ENCODE measurements at regions not wholly inside any gene's neighbourhood (a gene's known extent, or its start where the extent isn't known, plus 50 kb on each side); places are given as distances from the start of the nearest gene placed in this dataset.
"Not testable (repeated sequence)": the region's sequence is repeated elsewhere in the genome, so short reads cannot be mapped to it uniquely, and the experiment has no call there.

DNA sequence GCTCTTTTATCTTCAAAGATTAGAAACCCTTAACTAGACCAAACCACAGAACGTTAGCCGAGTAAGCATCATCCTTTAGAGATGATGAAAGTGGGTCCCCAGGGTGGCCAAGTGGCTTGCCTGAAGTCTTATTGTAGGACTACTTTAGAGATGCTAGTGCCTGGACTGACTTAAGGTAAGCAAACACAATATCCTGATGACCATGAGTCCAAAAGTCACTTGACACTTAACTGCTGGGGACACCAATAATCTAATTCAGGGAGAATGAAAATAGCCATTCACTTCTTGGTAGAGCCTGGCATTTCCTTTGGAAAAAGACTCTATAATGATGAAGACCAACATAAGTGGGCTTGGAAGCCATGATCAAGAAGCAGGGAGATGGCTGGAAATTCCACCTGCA lies 225.3 kb upstream of the IRF2BP2 start:
- H3K4me1 ChIP-seq (ENCODE audit: control insufficient read depth, insufficient read depth, low read length) = no peaks in the 10 kb centered on the region
- WGBS (ENCODE audit: insufficient coverage) = no CpG with 5 or more reads among the region's 2 CpGs
- H3K4me3 ChIP-seq (ENCODE audit: low read depth, low read length) = no peak overlapping the region
- DNase-seq (ENCODE audit: low read depth in 4 of 6, low spot score in 6 of 6) = no peak
- no peak overlapping the region for H3K27ac ChIP-seq (ENCODE audit: low read depth, low read length)
- no peaks in the 10 kb centered on the region for H3K27me3 ChIP-seq (ENCODE audit: control insufficient read depth, insufficient read depth, low read length)
- H3K36me3 ChIP-seq (ENCODE audit: control insufficient read depth, insufficient read depth, low read length) = no peaks in the 10 kb centered on the region
- no peaks in the 10 kb centered on the region for H3K9me3 ChIP-seq (ENCODE audit: control insufficient read depth, insufficient read depth, low read length)

DNA sequence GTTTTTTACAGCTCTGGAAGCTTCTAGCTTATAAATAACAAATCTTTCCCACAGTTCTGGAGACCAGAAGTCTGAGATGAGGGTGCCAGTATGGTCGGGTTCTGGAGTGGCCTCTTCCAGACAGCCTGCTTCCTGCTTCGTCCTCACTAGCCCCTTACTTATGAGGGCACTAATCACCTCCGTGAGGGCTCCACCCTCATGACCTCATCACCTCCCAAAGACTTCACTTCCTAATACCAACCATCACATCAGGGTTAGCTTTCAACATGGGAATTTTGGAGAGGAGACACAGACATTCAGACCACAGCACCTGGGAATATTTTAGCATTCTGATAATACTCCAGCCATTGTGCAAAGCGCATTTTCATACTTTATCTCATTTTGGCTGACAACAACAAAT lies 223.7 kb upstream of the IRF2BP2 start:
- Histone ChIP-seq H3K9me3 (ENCODE audit: control insufficient read depth, insufficient read depth, low read length) (no peaks in the 10 kb centered on the region), H3K4me3 (ENCODE audit: low read depth, low read length) (no peak overlapping the region), H3K27me3 (ENCODE audit: control insufficient read depth, insufficient read depth, low read length) (no peaks in the 10 kb centered on the region), H3K27ac (ENCODE audit: low read depth, low read length) (no peak overlapping the region), H3K36me3 (ENCODE audit: control insufficient read depth, insufficient read depth, low read length) (no peaks in the 10 kb centered on the region), H3K4me1 (ENCODE audit: control insufficient read depth, insufficient read depth, low read length) (no peaks in the 10 kb centered on the region)
- no peak for DNase-seq (ENCODE audit: low read depth in 4 of 6, low spot score in 6 of 6)
- WGBS (ENCODE audit: insufficient coverage) = 95% methylated on average over 3 of the region's 4 CpGs

DNA sequence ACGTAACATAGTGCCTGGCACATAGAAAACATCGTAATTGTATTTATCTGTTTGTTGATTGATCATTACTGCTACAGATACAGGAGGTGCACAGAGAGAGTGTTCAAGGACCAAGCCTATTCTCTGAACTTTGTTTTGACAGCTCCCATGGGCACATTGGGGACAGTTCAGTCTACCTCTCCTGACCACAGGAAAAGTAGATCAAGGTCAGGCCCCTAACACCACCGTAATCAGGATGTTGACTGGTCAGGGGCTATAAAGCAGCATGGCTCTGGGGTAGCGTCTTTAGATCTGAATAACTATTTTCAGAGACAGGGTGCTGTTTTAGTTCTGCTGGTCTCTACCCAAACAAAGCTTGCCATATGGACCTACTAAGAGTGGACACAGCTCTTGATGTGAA lies 223.1 kb upstream of the IRF2BP2 start:
- WGBS (ENCODE audit: insufficient coverage) = 100% methylated on average over 4 of the region's 4 CpGs
- Histone ChIP-seq H3K4me1 (ENCODE audit: control insufficient read depth, insufficient read depth, low read length) (no peaks in the 10 kb centered on the region), H3K4me3 (ENCODE audit: low read depth, low read length) (no peak overlapping the region), H3K27ac (ENCODE audit: low read depth, low read length) (no peak overlapping the region), H3K9me3 (ENCODE audit: control insufficient read depth, insufficient read depth, low read length) (no peaks in the 10 kb centered on the region), H3K27me3 (ENCODE audit: control insufficient read depth, insufficient read depth, low read length) (no peaks in the 10 kb centered on the region), H3K36me3 (ENCODE audit: control insufficient read depth, insufficient read depth, low read length) (no peaks in the 10 kb centered on the region)
- no peak for DNase-seq (ENCODE audit: low read depth in 4 of 6, low spot score in 6 of 6)

DNA sequence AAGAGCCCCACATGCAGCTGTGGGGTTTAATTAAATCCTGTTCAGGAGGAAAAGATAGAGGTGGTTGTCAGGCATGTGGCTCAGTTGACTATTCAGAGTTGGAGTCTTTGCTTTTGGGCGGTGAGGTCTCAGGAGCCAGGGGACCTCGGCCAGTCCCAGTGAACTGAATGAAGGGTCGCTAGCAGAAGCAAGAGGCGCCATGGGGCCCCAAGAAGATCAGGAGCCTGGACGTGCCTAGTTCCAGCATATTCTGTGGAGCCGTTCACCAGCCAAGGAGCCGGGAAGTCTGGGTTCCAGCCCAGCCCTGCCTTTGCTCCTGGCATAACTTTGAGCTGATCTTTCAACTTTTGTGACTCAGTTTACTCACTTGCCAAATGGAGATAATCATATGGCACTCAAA lies 217.7 kb upstream of the IRF2BP2 start:
- Histone ChIP-seq H3K4me3 (ENCODE audit: low read depth, low read length) (no peak overlapping the region), H3K9me3 (ENCODE audit: control insufficient read depth, insufficient read depth, low read length) (no peaks in the 10 kb centered on the region), H3K27me3 (ENCODE audit: control insufficient read depth, insufficient read depth, low read length) (no peaks in the 10 kb centered on the region), H3K4me1 (ENCODE audit: control insufficient read depth, insufficient read depth, low read length) (no peaks in the 10 kb centered on the region), H3K27ac (ENCODE audit: low read depth, low read length) (no peak overlapping the region), H3K36me3 (ENCODE audit: control insufficient read depth, insufficient read depth, low read length) (no peaks in the 10 kb centered on the region)
- 93% methylated on average over 7 of the region's 7 CpGs for WGBS (ENCODE audit: insufficient coverage)
- no peak for DNase-seq (ENCODE audit: low read depth in 4 of 6, low spot score in 6 of 6)

DNA sequence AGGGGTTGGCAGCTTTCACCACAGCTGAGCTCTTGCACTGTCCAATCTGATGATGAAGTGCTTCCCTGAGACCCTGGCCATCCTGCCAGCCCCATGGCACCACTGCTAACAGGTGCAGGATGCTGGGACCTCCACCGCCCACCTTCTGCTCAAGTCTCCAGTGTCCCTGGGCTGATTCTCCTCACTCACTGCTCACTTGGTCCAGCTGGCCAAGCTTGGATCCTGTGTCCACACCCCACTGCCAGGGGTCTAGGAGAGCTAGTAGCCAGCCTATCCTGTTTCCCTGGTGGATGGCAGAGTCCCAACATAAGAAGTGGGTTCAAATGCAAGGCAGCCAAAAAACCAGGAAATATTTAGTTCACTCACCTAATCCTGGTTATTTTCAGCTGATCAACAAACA lies 217.2 kb upstream of the IRF2BP2 start:
- H3K4me3 ChIP-seq (ENCODE audit: low read depth, low read length) = no peak overlapping the region
- no peaks in the 10 kb centered on the region for H3K27me3 ChIP-seq (ENCODE audit: control insufficient read depth, insufficient read depth, low read length)
- no peaks in the 10 kb centered on the region for H3K36me3 ChIP-seq (ENCODE audit: control insufficient read depth, insufficient read depth, low read length)
- no peaks in the 10 kb centered on the region for H3K9me3 ChIP-seq (ENCODE audit: control insufficient read depth, insufficient read depth, low read length)
- WGBS (ENCODE audit: insufficient coverage) = 94% methylated on average over 1 of the region's 1 CpG
- DNase-seq (ENCODE audit: low read depth in 4 of 6, low spot score in 6 of 6) = no peak
- H3K4me1 ChIP-seq (ENCODE audit: control insufficient read depth, insufficient read depth, low read length) = no peaks in the 10 kb centered on the region
- no peak overlapping the region for H3K27ac ChIP-seq (ENCODE audit: low read depth, low read length)

DNA sequence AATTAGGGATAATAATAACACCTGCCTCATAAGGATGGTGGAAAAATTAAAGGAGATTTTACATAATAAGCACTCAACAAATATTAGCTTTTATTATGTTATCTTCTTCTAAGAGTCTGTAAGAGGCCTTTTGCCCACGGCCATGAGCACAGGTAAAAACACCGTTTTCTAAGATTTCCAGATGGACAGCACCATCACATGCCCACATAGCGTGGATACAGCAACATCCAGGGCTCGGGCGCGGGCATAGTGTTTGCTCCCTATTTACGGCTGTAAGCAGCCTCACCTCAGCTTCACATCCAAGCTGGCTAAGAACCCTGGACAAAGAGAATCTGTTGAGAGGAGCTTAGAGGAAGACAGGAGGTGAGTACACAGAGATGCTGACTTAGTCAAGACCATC lies 216.4 kb upstream of the IRF2BP2 start:
- Histone ChIP-seq H3K27ac (ENCODE audit: low read depth, low read length) (no peak overlapping the region), H3K4me1 (ENCODE audit: control insufficient read depth, insufficient read depth, low read length) (no peaks in the 10 kb centered on the region), H3K36me3 (ENCODE audit: control insufficient read depth, insufficient read depth, low read length) (no peaks in the 10 kb centered on the region), H3K9me3 (ENCODE audit: control insufficient read depth, insufficient read depth, low read length) (no peaks in the 10 kb centered on the region), H3K4me3 (ENCODE audit: low read depth, low read length) (no peak overlapping the region), H3K27me3 (ENCODE audit: control insufficient read depth, insufficient read depth, low read length) (no peaks in the 10 kb centered on the region)
- no peak for DNase-seq (ENCODE audit: low read depth in 4 of 6, low spot score in 6 of 6)
- WGBS (ENCODE audit: insufficient coverage) = 98% methylated on average over 4 of the region's 7 CpGs

DNA sequence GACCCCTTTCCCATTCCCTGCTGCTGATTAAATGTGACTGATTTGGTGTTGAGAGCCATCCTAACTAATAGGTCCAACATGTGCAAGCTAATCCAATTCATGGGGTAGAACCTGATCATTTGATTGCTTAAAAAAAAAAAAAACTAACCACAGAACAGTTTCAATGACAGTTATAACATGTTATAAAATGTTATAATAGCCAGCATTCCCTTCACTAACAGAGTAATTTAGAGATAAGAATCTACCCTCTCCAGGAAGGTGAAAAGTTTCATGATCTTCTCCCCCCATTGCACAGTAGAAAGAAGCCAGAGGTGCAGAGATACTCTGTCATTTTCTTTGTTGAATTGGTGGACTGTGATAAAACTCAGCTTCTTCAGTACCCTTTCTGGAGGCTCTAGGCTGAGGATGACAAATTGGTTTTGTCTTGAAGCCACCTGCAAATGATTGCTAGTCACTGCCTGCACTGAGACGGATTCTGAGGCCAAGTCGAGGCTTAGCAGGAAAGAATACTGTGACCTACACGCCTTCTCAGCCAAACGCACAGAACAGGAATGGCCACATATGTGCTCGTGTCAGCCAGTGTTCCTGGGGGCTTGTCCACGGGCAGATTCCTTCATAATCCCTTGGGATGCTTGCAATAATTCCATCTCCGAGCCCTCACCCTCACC lies 215.7 kb upstream of the IRF2BP2 start:
- H3K9me3 ChIP-seq (ENCODE audit: control insufficient read depth, insufficient read depth, low read length) = no peaks in the 10 kb centered on the region
- H3K27me3 ChIP-seq (ENCODE audit: control insufficient read depth, insufficient read depth, low read length) = no peaks in the 10 kb centered on the region
- no peak for DNase-seq (ENCODE audit: low read depth in 4 of 6, low spot score in 6 of 6)
- no peaks in the 10 kb centered on the region for H3K4me1 ChIP-seq (ENCODE audit: control insufficient read depth, insufficient read depth, low read length)
- H3K4me3 ChIP-seq (ENCODE audit: low read depth, low read length) = no peak overlapping the region
- H3K36me3 ChIP-seq (ENCODE audit: control insufficient read depth, insufficient read depth, low read length) = no peaks in the 10 kb centered on the region
- WGBS (ENCODE audit: insufficient coverage) = 61% methylated on average over 4 of the region's 7 CpGs
- H3K27ac ChIP-seq (ENCODE audit: low read depth, low read length) = no peak overlapping the region

DNA sequence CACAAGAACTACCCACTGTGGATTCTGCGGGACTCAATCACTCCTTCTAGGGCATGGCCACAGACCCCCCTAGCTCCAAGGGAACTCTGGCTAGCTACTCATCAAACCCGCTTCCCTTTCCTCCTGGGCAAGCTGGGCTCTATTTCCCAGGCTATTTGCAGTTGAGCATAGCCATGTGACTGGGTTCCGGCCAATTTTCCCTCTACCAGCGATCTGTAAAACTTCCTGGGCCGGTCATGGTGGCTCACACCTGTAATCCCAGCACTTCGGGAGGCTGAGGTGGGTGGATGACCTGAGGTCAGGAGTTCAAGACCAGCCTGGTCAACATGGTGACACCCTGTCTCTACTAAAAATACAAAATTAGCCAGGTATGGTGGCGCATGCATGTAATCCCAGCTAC lies 214.9 kb upstream of the IRF2BP2 start:
- not testable (repeated sequence) for H3K9me3 ChIP-seq (ENCODE audit: control insufficient read depth, insufficient read depth, low read length); H3K27ac ChIP-seq (ENCODE audit: low read depth, low read length); H3K36me3 ChIP-seq (ENCODE audit: control insufficient read depth, insufficient read depth, low read length); DNase-seq (ENCODE audit: low read depth in 4 of 6, low spot score in 6 of 6); H3K4me3 ChIP-seq (ENCODE audit: low read depth, low read length); H3K27me3 ChIP-seq (ENCODE audit: control insufficient read depth, insufficient read depth, low read length); H3K4me1 ChIP-seq (ENCODE audit: control insufficient read depth, insufficient read depth, low read length)
- 91% methylated on average over 4 of the region's 7 CpGs for WGBS (ENCODE audit: insufficient coverage)

DNA sequence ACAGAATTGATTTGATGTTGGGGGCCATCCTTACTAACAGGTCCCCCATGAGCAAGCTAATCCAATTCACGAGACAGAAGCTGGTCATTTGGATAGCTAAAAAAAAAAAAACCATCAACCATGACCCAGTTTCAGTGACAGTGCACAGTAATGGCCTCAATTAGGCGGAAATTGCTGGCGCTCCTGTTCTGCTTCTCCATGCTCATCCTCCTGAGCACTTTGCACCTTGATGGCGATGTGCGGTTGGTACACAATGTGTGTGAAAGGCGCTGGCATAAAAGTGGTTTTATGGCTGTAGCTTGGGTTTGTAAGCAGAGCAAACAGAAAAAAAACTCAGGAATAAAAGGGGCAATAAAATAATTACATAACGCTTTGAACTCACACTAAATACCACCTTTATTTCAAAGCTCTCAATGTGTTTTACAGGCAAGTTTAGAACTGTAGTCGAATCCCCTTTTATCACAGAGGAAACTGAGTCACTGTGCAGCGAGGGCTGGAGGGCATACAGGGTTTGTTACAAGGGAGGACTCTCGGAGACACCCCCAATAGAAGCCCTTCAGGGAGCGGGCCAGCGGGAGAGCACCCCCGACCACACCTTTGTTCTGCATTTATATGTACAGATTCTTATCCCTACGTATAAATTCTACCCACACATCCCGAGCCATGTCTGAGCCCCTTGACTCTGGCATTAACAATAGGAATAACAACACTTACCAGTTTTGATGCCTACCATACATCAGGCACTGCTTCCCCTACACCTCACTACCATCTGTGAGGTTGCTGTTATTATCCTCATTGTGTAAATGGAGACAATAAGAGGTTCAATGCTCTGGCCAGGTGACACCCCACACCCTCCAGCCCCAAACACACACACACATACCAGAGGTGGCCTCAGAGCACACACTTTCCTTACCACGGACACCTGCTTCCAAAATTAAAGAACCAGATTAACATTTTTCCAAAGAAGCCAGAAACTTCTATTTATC lies 213.5 kb upstream of the IRF2BP2 start:
- H3K27me3 ChIP-seq (ENCODE audit: control insufficient read depth, insufficient read depth, low read length) = no peaks in the 10 kb centered on the region
- no peak overlapping the region for H3K27ac ChIP-seq (ENCODE audit: low read depth, low read length)
- DNase-seq (ENCODE audit: low read depth in 4 of 6, low spot score in 6 of 6) = peak in 1 of 6 donors; percentile 59
- H3K4me3 ChIP-seq (ENCODE audit: low read depth, low read length) = no peak overlapping the region
- H3K9me3 ChIP-seq (ENCODE audit: control insufficient read depth, insufficient read depth, low read length) = no peaks in the 10 kb centered on the region
- H3K4me1 ChIP-seq (ENCODE audit: control insufficient read depth, insufficient read depth, low read length) = no peaks in the 10 kb centered on the region
- no peaks in the 10 kb centered on the region for H3K36me3 ChIP-seq (ENCODE audit: control insufficient read depth, insufficient read depth, low read length)
- 95% methylated on average over 8 of the region's 16 CpGs for WGBS (ENCODE audit: insufficient coverage)

DNA sequence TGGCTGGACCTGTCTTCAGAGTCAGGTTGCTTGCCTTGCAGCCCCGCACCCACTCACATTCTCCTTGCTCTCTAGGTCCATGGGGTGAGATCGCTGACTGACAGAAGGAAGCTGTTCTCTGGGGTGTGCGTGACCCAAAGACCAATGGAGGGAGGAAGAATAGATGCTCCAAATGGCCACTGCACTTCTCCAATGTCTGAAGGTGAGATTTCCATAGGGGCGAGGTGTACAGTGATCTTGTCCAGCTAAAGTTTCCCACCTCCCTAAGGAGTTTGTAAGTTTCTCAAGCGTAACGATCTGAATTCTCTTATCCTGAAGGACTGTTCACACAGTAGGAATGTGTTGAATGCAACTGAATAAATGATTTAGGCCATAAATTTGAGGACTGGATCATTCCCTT lies 211.9 kb upstream of the IRF2BP2 start:
- Histone ChIP-seq H3K36me3 (ENCODE audit: control insufficient read depth, insufficient read depth, low read length) (no peaks in the 10 kb centered on the region), H3K4me1 (ENCODE audit: control insufficient read depth, insufficient read depth, low read length) (peaks cover 3% of the 10 kb centered on the region), H3K27ac (ENCODE audit: low read depth, low read length) (no peak overlapping the region), H3K27me3 (ENCODE audit: control insufficient read depth, insufficient read depth, low read length) (no peaks in the 10 kb centered on the region), H3K9me3 (ENCODE audit: control insufficient read depth, insufficient read depth, low read length) (no peaks in the 10 kb centered on the region), H3K4me3 (ENCODE audit: low read depth, low read length) (no peak overlapping the region)
- no CpG with 5 or more reads among the region's 6 CpGs for WGBS (ENCODE audit: insufficient coverage)
- DNase-seq (ENCODE audit: low read depth in 4 of 6, low spot score in 6 of 6) = no peak

Measured in spinal cord (tissue), 9 donors.